ENCODE measurements at regions not wholly inside any gene's neighbourhood (a gene's known extent, or its start where the extent isn't known, plus 50 kb on each side); places are given as distances from the start of the nearest gene placed in this dataset.
A peak's percentile ranks its signal among the peaks of the same experiment; 100 is the strongest.

GRCh38 chr11:123365955-123366354 is 64.1 kb upstream of the GRAMD1B start:
- no peaks in the 10 kb centered on the region for H3K36me3 ChIP-seq (ENCODE audit: control insufficient read depth in 2 of 3, insufficient read depth in 3 of 3, low read length in 3 of 3)
- H3K27me3 ChIP-seq (ENCODE audit: control insufficient read depth, insufficient read depth, low read length): no peaks in the 10 kb centered on the region
- no peaks in the 10 kb centered on the region for H3K9me3 ChIP-seq (ENCODE audit: control insufficient read depth in 2 of 3, insufficient read depth in 1 of 3, low read length in 3 of 3)
- no peak overlapping the region for H3K27ac ChIP-seq (ENCODE audit: low read depth in 2 of 2, low read length in 2 of 2)
- H3K4me3 ChIP-seq (ENCODE audit: low read length in 3 of 3): no peak overlapping the region
- no peak for TF ChIP-seq CTCF (IDR thresholded peaks at IDR 0.05; ENCODE audit: borderline replicate concordance, extremely low read depth, insufficient read depth)
- intact Hi-C loops (cut with DNase I): no loop called here
- no peak for FAIRE-seq
- H3K9ac ChIP-seq (ENCODE audit: low read length in 3 of 3): no peak overlapping the region
- DNase-seq: no peak
- H3K4me1 ChIP-seq (ENCODE audit: control insufficient read depth in 2 of 3, insufficient read depth in 2 of 3, low read depth in 1 of 3, low read length in 3 of 3): no peaks in the 10 kb centered on the region

- Histone ChIP-seq H3K36me3 (ENCODE audit: control insufficient read depth in 2 of 3, insufficient read depth in 3 of 3, low read length in 3 of 3) (no peaks in the 10 kb centered on the region), H3K4me3 (ENCODE audit: low read length in 3 of 3) (no peak overlapping the region), H3K27me3 (ENCODE audit: control insufficient read depth, insufficient read depth, low read length) (peaks cover 2% of the 10 kb centered on the region), H3K9ac (ENCODE audit: low read length in 3 of 3) (no peak overlapping the region), H3K27ac (ENCODE audit: low read depth in 2 of 2, low read length in 2 of 2) (no peak overlapping the region), H3K4me1 (ENCODE audit: control insufficient read depth in 2 of 3, insufficient read depth in 2 of 3, low read depth in 1 of 3, low read length in 3 of 3) (no peaks in the 10 kb centered on the region), H3K9me3 (ENCODE audit: control insufficient read depth in 2 of 3, insufficient read depth in 1 of 3, low read length in 3 of 3) (no peaks in the 10 kb centered on the region)
- TF ChIP-seq CTCF (IDR thresholded peaks at IDR 0.05; ENCODE audit: borderline replicate concordance, extremely low read depth, insufficient read depth): no peak
- no peak for FAIRE-seq
- DNase-seq: peak in 1 of 5 donors; percentile 19
- intact Hi-C loops (cut with DNase I): no loop called here
Observed at GRCh38 chr11:123364080-123364479, 66.0 kb upstream of the GRAMD1B start.

- no peak for FAIRE-seq
- Histone ChIP-seq H3K27me3 (ENCODE audit: control insufficient read depth, insufficient read depth, low read length) (peaks cover 5% of the 10 kb centered on the region), H3K9ac (ENCODE audit: low read length in 3 of 3) (no peak overlapping the region), H3K9me3 (ENCODE audit: control insufficient read depth in 2 of 3, insufficient read depth in 1 of 3, low read length in 3 of 3) (no peaks in the 10 kb centered on the region), H3K4me3 (ENCODE audit: low read length in 3 of 3) (no peak overlapping the region), H3K27ac (ENCODE audit: low read depth in 2 of 2, low read length in 2 of 2) (no peak overlapping the region), H3K36me3 (ENCODE audit: control insufficient read depth in 2 of 3, insufficient read depth in 3 of 3, low read length in 3 of 3) (no peaks in the 10 kb centered on the region), H3K4me1 (ENCODE audit: control insufficient read depth in 2 of 3, insufficient read depth in 2 of 3, low read depth in 1 of 3, low read length in 3 of 3) (no peaks in the 10 kb centered on the region)
- intact Hi-C loops (cut with DNase I): no loop called here
- peak in 1 of 5 donors; percentile 26 for DNase-seq
- no peak for TF ChIP-seq CTCF (IDR thresholded peaks at IDR 0.05; ENCODE audit: borderline replicate concordance, extremely low read depth, insufficient read depth)
Observed at GRCh38 chr11:123363556-123363955, 66.5 kb upstream of the GRAMD1B start.

- Histone ChIP-seq H3K4me3 (ENCODE audit: low read length in 3 of 3) (no peak overlapping the region), H3K9me3 (ENCODE audit: control insufficient read depth in 2 of 3, insufficient read depth in 1 of 3, low read length in 3 of 3) (no peaks in the 10 kb centered on the region), H3K9ac (ENCODE audit: low read length in 3 of 3) (no peak overlapping the region), H3K4me1 (ENCODE audit: control insufficient read depth in 2 of 3, insufficient read depth in 2 of 3, low read depth in 1 of 3, low read length in 3 of 3) (no peaks in the 10 kb centered on the region), H3K36me3 (ENCODE audit: control insufficient read depth in 2 of 3, insufficient read depth in 3 of 3, low read length in 3 of 3) (no peaks in the 10 kb centered on the region), H3K27me3 (ENCODE audit: control insufficient read depth, insufficient read depth, low read length) (peaks cover 5% of the 10 kb centered on the region), H3K27ac (ENCODE audit: low read depth in 2 of 2, low read length in 2 of 2) (no peak overlapping the region)
- FAIRE-seq (no peak), DNase-seq (no peak)
- intact Hi-C loops (cut with DNase I): no loop called here
- no peak for TF ChIP-seq CTCF (IDR thresholded peaks at IDR 0.05; ENCODE audit: borderline replicate concordance, extremely low read depth, insufficient read depth)
Observed at GRCh38 chr11:123362941-123363340, 67.1 kb upstream of the GRAMD1B start.
